Keratinocyte (primary cell): ENCODE measurements at regions not wholly inside any gene's neighbourhood (a gene's known extent, or its start where the extent isn't known, plus 50 kb on each side); places are given as distances from the start of the nearest gene placed in this dataset.
A peak's percentile ranks its signal among the peaks of the same experiment; 100 is the strongest.

Source experiments
- DNase-seq: peaks from one replicate; pipeline ENCODE4 v3.0.0-alpha.2; 2011; ENCODE audit warnings: low read depth, missing footprints, low spot score
- FAIRE-seq: peaks from 2 replicates; lab custom pipeline; 2011; peaks lifted over from hg19 to GRCh38; lab: Jason Lieb, UNC
- H2AFZ ChIP-seq: 2 replicates; pipeline ENCODE4 v1.6.0; 2012; ENCODE audit warnings: low read length, control low read depth, inconsistent platforms; ENCODE audit not compliant: control insufficient read depth
- H3K27ac ChIP-seq: 2 replicates; pipeline ENCODE4 v1.5.1; 2011; ENCODE audit warnings: low read length; ENCODE audit not compliant: control insufficient read depth, insufficient read depth
- H3K27me3 ChIP-seq: 3 replicates; pipeline ENCODE4 v1.6.0; 2011; ENCODE audit warnings: low read length; ENCODE audit not compliant: control insufficient read depth, insufficient read depth; ENCODE audit errors: extremely low read depth
- H3K36me3 ChIP-seq, 2 experiments: 2 replicates in 1 of 2; 3 replicates in 1 of 2; pipeline ENCODE4 v1.5.1; 2011; ENCODE audit warnings: low read length in 2 of 2, mild to moderate bottlenecking in 1 of 2; ENCODE audit not compliant: control insufficient read depth in 2 of 2, insufficient read depth in 2 of 2; ENCODE audit errors: extremely low read depth in 1 of 2
- H3K4me1 ChIP-seq: 3 replicates; pipeline ENCODE4 v1.5.1; 2011; ENCODE audit warnings: low read length; ENCODE audit not compliant: control insufficient read depth, insufficient read depth; ENCODE audit errors: extremely low read depth
- H3K4me2 ChIP-seq: 3 replicates; pipeline ENCODE4 v1.6.0; 2011; ENCODE audit warnings: low read depth, low read length; ENCODE audit not compliant: control insufficient read depth, insufficient read depth; ENCODE audit errors: extremely low read depth
- H3K4me3 ChIP-seq, 3 experiments: fragments of 200-600 bp in 1 of 3; sonication (generic) in 1 of 3; 2 replicates in 2 of 3; 3 replicates in 1 of 3; pipeline ENCODE4 v1.5.1; 2011 to 2016; ENCODE audit warnings: low read length in 3 of 3, mild to moderate bottlenecking in 3 of 3, control low read depth in 2 of 3, inconsistent platforms in 1 of 3, low read depth in 1 of 3, mixed read lengths in 1 of 3, mixed run types in 1 of 3, moderate library complexity in 1 of 3; ENCODE audit not compliant: control insufficient read depth in 2 of 3, insufficient read depth in 2 of 3; ENCODE audit errors: extremely low read depth in 1 of 3
- H3K79me2 ChIP-seq: 2 replicates; pipeline ENCODE4 v1.6.0; 2012; ENCODE audit warnings: low read length; ENCODE audit not compliant: control insufficient read depth, insufficient read depth
- H3K9ac ChIP-seq: 3 replicates; pipeline ENCODE4 v1.6.0; 2011; ENCODE audit warnings: low read length; ENCODE audit not compliant: control insufficient read depth, insufficient read depth; ENCODE audit errors: extremely low read depth
- H3K9me1 ChIP-seq: 3 replicates; pipeline ENCODE4 v1.6.0; 2011; ENCODE audit warnings: low read length; ENCODE audit not compliant: control insufficient read depth, insufficient read depth; ENCODE audit errors: extremely low read depth
- H3K9me3 ChIP-seq: 2 replicates; pipeline ENCODE4 v1.5.1; 2012; ENCODE audit warnings: low read depth, low read length; ENCODE audit not compliant: control insufficient read depth
- H4K20me1 ChIP-seq: 3 replicates; pipeline ENCODE4 v1.6.0; 2011; ENCODE audit warnings: low read length; ENCODE audit not compliant: control insufficient read depth, insufficient read depth; ENCODE audit errors: extremely low read depth
- EZH2 ChIP-seq: IDR thresholded peaks from one replicate; pipeline ENCODE4 v1.6.1; 2012; ENCODE audit warnings: inconsistent platforms, mild to moderate bottlenecking, low read length, moderate library complexity
- dilution Hi-C: fragments of 300-500 bp; cut with MboI; formaldehyde crosslinking; loops from one replicate; pipeline ENCODE4 v1.7.0; 2020; ENCODE audit warnings: low sequenced_read_pairs; ENCODE audit not compliant: extremely low pct_ligation_motif_present
- TF ChIP-seq, protein P1 (sequence below), 3 experiments: IDR thresholded peaks in 1 of 3; conservative IDR thresholded peaks in 1 of 3; optimal IDR thresholded peaks in 1 of 3; 2 replicates in 2 of 3; 3 replicates in 1 of 3; pipeline versions ENCODE3 to v1.5.1; 2011; ENCODE audit warnings: low read length in 3 of 3, mild to moderate bottlenecking in 3 of 3, moderate library complexity in 2 of 3, control low read depth in 1 of 3, inconsistent platforms in 1 of 3; ENCODE audit not compliant: insufficient read depth in 2 of 3; ENCODE audit errors: extremely low read depth in 1 of 3

DNA sequence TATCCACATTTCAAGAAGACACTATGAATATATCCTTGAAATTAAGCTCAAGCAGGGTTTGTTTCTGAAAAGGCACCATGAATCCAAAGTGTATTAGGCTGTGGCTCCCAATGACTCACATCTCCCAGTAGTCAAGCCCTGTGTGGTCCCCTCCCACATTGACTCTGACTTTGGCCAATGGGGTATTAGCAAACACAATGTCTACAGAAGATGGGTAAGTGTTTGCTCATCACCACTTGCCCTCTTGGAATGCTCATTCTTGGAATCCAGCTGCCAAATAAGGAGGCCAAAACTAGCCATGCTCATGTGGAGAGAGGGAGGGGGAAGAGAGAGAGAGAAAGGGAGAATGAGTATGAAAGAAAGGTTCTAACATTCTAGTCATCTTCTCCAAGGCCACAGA, 490.0 kb downstream of the TXNL1 start:
- Histone ChIP-seq H3K4me3 (no peak overlapping the region), H3K79me2 (no peaks in the 10 kb centered on the region), H3K9me3 (no peaks in the 10 kb centered on the region), H3K9me1 (no peaks in the 10 kb centered on the region), H3K4me1 (peaks cover 12% of the 10 kb centered on the region), H4K20me1 (no peaks in the 10 kb centered on the region), H3K9ac (no peak overlapping the region), H3K36me3 (no peaks in the 10 kb centered on the region), H3K4me2 (no peak overlapping the region), H3K27ac (no peak overlapping the region), H3K27me3 (no peaks in the 10 kb centered on the region), H2AFZ (no peak overlapping the region)
- TF ChIP-seq EZH2: no peak
- TF ChIP-seq, protein P1, sequence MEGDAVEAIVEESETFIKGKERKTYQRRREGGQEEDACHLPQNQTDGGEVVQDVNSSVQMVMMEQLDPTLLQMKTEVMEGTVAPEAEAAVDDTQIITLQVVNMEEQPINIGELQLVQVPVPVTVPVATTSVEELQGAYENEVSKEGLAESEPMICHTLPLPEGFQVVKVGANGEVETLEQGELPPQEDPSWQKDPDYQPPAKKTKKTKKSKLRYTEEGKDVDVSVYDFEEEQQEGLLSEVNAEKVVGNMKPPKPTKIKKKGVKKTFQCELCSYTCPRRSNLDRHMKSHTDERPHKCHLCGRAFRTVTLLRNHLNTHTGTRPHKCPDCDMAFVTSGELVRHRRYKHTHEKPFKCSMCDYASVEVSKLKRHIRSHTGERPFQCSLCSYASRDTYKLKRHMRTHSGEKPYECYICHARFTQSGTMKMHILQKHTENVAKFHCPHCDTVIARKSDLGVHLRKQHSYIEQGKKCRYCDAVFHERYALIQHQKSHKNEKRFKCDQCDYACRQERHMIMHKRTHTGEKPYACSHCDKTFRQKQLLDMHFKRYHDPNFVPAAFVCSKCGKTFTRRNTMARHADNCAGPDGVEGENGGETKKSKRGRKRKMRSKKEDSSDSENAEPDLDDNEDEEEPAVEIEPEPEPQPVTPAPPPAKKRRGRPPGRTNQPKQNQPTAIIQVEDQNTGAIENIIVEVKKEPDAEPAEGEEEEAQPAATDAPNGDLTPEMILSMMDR (optimal IDR thresholded peaks at IDR 0.05 in 1 of 3, IDR thresholded peaks at IDR 0.05 in 1 of 3, conservative IDR thresholded peaks at IDR 0.05 in 1 of 3; ENCODE audit: extremely low read depth in 1 of 3, insufficient read depth in 2 of 3, low read length in 3 of 3): no peak
- FAIRE-seq: peak; percentile 32
- DNase-seq: peak; percentile 46
- dilution Hi-C loops: no loop called here

DNA sequence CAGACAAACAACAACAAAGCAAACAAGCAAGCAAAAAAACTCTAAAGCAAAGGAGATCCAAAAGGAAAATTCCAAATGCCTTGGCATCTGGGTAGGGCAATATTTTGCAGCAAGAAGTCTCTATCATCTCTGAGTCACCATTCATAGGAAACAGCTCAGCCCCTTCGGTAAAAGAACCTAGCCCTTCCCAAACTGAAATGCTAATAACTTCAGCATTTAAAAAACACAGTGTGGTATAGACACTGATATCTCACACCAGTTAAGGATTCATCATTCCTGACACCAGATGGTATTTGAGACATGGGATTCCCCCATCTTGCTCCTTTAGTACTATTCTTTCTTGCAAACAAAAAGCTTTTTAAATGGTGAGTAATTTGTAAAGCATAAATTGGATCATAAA, 491.8 kb downstream of the TXNL1 start:
- FAIRE-seq: peak; percentile 69
- H3K27ac ChIP-seq: no peak overlapping the region
- TF ChIP-seq, protein P1 (optimal IDR thresholded peaks at IDR 0.05 in 1 of 3, IDR thresholded peaks at IDR 0.05 in 1 of 3, conservative IDR thresholded peaks at IDR 0.05 in 1 of 3; ENCODE audit: extremely low read depth in 1 of 3, insufficient read depth in 2 of 3, low read length in 3 of 3): no peak
- TF ChIP-seq EZH2: no peak

More for the DNA sequence above, 491.8 kb downstream of the TXNL1 start:
- H3K4me3 ChIP-seq: no peak overlapping the region
- no peak overlapping the region for H3K4me2 ChIP-seq
- no peaks in the 10 kb centered on the region for H3K79me2 ChIP-seq
- no peak for DNase-seq
- H3K36me3 ChIP-seq: no peaks in the 10 kb centered on the region
- no peaks in the 10 kb centered on the region for H3K27me3 ChIP-seq
- dilution Hi-C loops: no loop called here
- H3K9ac ChIP-seq: no peak overlapping the region
- H4K20me1 ChIP-seq: no peaks in the 10 kb centered on the region
- peaks cover 12% of the 10 kb centered on the region for H3K4me1 ChIP-seq
- no peak overlapping the region for H2AFZ ChIP-seq
- H3K9me1 ChIP-seq: no peaks in the 10 kb centered on the region
- H3K9me3 ChIP-seq: no peaks in the 10 kb centered on the region
